CD14-positive monocyte (primary cell): ENCODE measurements at regions not wholly inside any gene's neighbourhood (a gene's known extent, or its start where the extent isn't known, plus 50 kb on each side); places are given as distances from the start of the nearest gene placed in this dataset.

ENCODE experiments used
- DNase-seq, 3 donors: peaks; one replicate each; pipeline ENCODE4 v3.0.0-alpha.2; 2011 to 2022
- H2AFZ ChIP-seq: 2 replicates; pipeline ENCODE4 v1.6.0; 2012; ENCODE audit warnings: mild to moderate bottlenecking, low read depth, low read length, inconsistent platforms; ENCODE audit not compliant: insufficient read depth, poor library complexity, severe bottlenecking
- H3K27ac ChIP-seq, 2 donors: 1 replicate in 1 of 2; 2 replicates in 1 of 2; pipeline ENCODE4 v1.5.1; 2012 to 2013; ENCODE audit warnings: low read length in 2 of 2, control low read depth in 1 of 2, inconsistent platforms in 1 of 2, low read depth in 1 of 2, mild to moderate bottlenecking in 1 of 2
- H3K27me3 ChIP-seq, 2 donors: one replicate each; pipeline versions ENCODE4 v1.6.0 to v1.6.1; 2011 to 2013; ENCODE audit warnings: low read length in 2 of 2; ENCODE audit not compliant: control insufficient read depth in 2 of 2, insufficient read depth in 2 of 2
- H3K36me3 ChIP-seq, 2 donors: replicated peaks in 1 of 2; 1 replicate in 1 of 2; 2 replicates in 1 of 2; pipeline versions ENCODE4 v1.5.1 to v1.6.1; 2012 to 2013; ENCODE audit warnings: low read length in 2 of 2, control low read depth in 1 of 2, inconsistent platforms in 1 of 2, mild to moderate bottlenecking in 1 of 2; ENCODE audit not compliant: insufficient read depth in 2 of 2, control insufficient read depth in 1 of 2
- H3K4me1 ChIP-seq, 2 donors: 1 replicate in 1 of 2; 2 replicates in 1 of 2; pipeline versions ENCODE4 v1.5.1 to v1.6.1; 2012 to 2013; ENCODE audit warnings: low read length in 2 of 2, control low read depth in 1 of 2, inconsistent platforms in 1 of 2, mild to moderate bottlenecking in 1 of 2, moderate library complexity in 1 of 2; ENCODE audit not compliant: insufficient read depth in 2 of 2, control insufficient read depth in 1 of 2
- H3K4me2 ChIP-seq: replicated peaks from 2 replicates; pipeline ENCODE3; 2012; ENCODE audit warnings: low read length, moderate library complexity, mild to moderate bottlenecking; ENCODE audit not compliant: poor library complexity, severe bottlenecking; ENCODE audit errors: extremely low read depth
- H3K4me3 ChIP-seq, 3 experiments: fragments of 200-600 bp in 1 of 3; sonication (generic) in 1 of 3; replicated peaks in 1 of 3; 1 replicate in 2 of 3; 2 replicates in 1 of 3; pipeline ENCODE4 v1.5.1; 2011 to 2013; ENCODE audit warnings: low read length in 3 of 3, mild to moderate bottlenecking in 3 of 3, control low read depth in 2 of 3, low read depth in 2 of 3, inconsistent platforms in 1 of 3, moderate library complexity in 1 of 3
- H3K79me2 ChIP-seq: 2 replicates; pipeline ENCODE4 v1.6.0; 2012; ENCODE audit warnings: mild to moderate bottlenecking, control low read depth, inconsistent platforms, low read length, moderate library complexity; ENCODE audit not compliant: insufficient read depth
- H3K9ac ChIP-seq: 2 replicates; pipeline ENCODE4 v1.6.0; 2017; ENCODE audit warnings: low read length, mild to moderate bottlenecking; ENCODE audit not compliant: insufficient read depth, poor library complexity, severe bottlenecking
- H3K9me3 ChIP-seq, 2 donors: replicated peaks in 1 of 2; 1 replicate in 1 of 2; 2 replicates in 1 of 2; pipeline versions ENCODE4 v1.5.1 to v1.6.1; 2012 to 2013; ENCODE audit warnings: low read length in 2 of 2, control low read depth in 1 of 2; ENCODE audit not compliant: control insufficient read depth in 1 of 2, insufficient read depth in 1 of 2
- H4K20me1 ChIP-seq: 2 replicates; pipeline ENCODE4 v1.6.0; 2012; ENCODE audit warnings: mild to moderate bottlenecking, low read length, control low read depth, moderate library complexity; ENCODE audit not compliant: insufficient read depth
- H3K27ac Mint-ChIP-seq, 7 donors: one replicate each; pipeline ENCODE4 v1.8.0; 2020; ENCODE audit warnings: mild to moderate bottlenecking in 7 of 7, mixed read lengths in 7 of 7, moderate library complexity in 6 of 7, inconsistent platforms in 2 of 7
- H3K27me3 Mint-ChIP-seq, 3 donors: one replicate each; pipeline ENCODE4 v1.8.0; 2021 to 2022; ENCODE audit warnings: low read depth in 3 of 3, mild to moderate bottlenecking in 3 of 3, mixed read lengths in 3 of 3, moderate library complexity in 3 of 3, inconsistent platforms in 1 of 3
- H3K36me3 Mint-ChIP-seq, 2 donors: one replicate each; pipeline ENCODE4 v1.8.0; 2020; ENCODE audit warnings: mixed read lengths in 2 of 2, inconsistent platforms in 1 of 2, mild to moderate bottlenecking in 1 of 2
- H3K4me1 Mint-ChIP-seq: one replicate; pipeline ENCODE4 v1.8.0; 2020; ENCODE audit warnings: mild to moderate bottlenecking, mixed read lengths
- H3K4me3 Mint-ChIP-seq, 2 donors: one replicate each; pipeline ENCODE4 v1.8.0; 2020; ENCODE audit warnings: mild to moderate bottlenecking in 2 of 2, mixed read lengths in 2 of 2, moderate library complexity in 1 of 2
- H3K9me3 Mint-ChIP-seq, 7 donors: one replicate each; pipeline ENCODE4 v1.8.0; 2020 to 2022; ENCODE audit warnings: mixed read lengths in 7 of 7, mild to moderate bottlenecking in 6 of 7, moderate library complexity in 6 of 7, inconsistent platforms in 2 of 7
- WGBS: methylation state at CpG from one replicate; pipeline ENCODE4 v1.1.5; 2013; ENCODE audit warnings: missing lambda C conversion rate; ENCODE audit not compliant: insufficient coverage; 5-methylcytosine and 5-hydroxymethylcytosine counted together
- intact Hi-C, 2 donors: fragments of 100-400 bp; cut with micrococcal nuclease; formaldehyde crosslinking; loops; one replicate each; pipeline versions ENCODE4 v1.15.0 to v1.15.1; 2023
- TF ChIP-seq, protein P1 (sequence below): fragments of 200-600 bp; IDR thresholded peaks from one replicate; pipeline ENCODE4 v1.8.0; 2022; ENCODE audit warnings: antibody characterized with exemption, mild to moderate bottlenecking

GRCh38 chr22:49084206-49084605, 743.5 kb downstream of the BRD1 start:
- H3K9me3 ChIP-seq = no peaks in the 10 kb centered on the region
- no peaks in the 10 kb centered on the region for H3K79me2 ChIP-seq
- H3K4me3 ChIP-seq = no peak overlapping the region
- H2AFZ ChIP-seq = no peak overlapping the region
- no peaks in the 10 kb centered on the region for H3K36me3 ChIP-seq
- no peaks in the 10 kb centered on the region for H3K4me1 Mint-ChIP-seq
- H3K27ac Mint-ChIP-seq = no peak overlapping the region
- peaks cover 1 to 7% (median 4%) of the 10 kb centered on the region in 3 donors for H3K27me3 Mint-ChIP-seq
- DNase-seq = no peak
- H3K9ac ChIP-seq = no peak overlapping the region
- no peak overlapping the region for H3K4me2 ChIP-seq
- H3K27ac ChIP-seq = no peak overlapping the region
- peaks cover 0 to 1% (median 0%) of the 10 kb centered on the region in 7 donors for H3K9me3 Mint-ChIP-seq
- H3K4me1 ChIP-seq = no peaks in the 10 kb centered on the region
- intact Hi-C loops = no loop called here
- WGBS = 79% methylated on average over 8 of the region's 8 CpGs
- H3K36me3 Mint-ChIP-seq = no peaks in the 10 kb centered on the region
- no peaks in the 10 kb centered on the region for H3K27me3 ChIP-seq
- H3K4me3 Mint-ChIP-seq = no peak overlapping the region
- H4K20me1 ChIP-seq = no peaks in the 10 kb centered on the region
- TF ChIP-seq, protein P1, sequence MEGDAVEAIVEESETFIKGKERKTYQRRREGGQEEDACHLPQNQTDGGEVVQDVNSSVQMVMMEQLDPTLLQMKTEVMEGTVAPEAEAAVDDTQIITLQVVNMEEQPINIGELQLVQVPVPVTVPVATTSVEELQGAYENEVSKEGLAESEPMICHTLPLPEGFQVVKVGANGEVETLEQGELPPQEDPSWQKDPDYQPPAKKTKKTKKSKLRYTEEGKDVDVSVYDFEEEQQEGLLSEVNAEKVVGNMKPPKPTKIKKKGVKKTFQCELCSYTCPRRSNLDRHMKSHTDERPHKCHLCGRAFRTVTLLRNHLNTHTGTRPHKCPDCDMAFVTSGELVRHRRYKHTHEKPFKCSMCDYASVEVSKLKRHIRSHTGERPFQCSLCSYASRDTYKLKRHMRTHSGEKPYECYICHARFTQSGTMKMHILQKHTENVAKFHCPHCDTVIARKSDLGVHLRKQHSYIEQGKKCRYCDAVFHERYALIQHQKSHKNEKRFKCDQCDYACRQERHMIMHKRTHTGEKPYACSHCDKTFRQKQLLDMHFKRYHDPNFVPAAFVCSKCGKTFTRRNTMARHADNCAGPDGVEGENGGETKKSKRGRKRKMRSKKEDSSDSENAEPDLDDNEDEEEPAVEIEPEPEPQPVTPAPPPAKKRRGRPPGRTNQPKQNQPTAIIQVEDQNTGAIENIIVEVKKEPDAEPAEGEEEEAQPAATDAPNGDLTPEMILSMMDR = no peak

DNA sequence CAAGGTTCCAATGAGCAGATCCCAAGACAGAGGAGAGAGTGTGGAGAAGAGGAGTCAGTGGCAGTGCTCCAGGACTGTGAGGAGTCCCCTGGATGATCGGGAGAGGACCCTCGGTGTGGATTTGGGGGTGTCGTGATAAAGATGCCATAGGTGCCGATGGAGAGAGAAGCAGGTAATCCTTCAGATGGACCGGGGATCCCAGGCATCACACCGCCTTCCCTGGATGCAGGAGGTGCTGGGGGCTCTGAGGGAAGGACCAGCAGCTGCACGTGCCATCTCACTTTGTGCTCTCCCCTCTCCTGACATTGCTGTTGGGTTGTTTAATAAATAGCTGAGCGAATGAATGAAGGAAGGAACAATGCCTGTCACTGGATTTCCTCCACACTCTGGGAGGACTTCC, 744.1 kb downstream of the BRD1 start:
- H3K4me3 ChIP-seq = no peak overlapping the region
- 60% methylated on average over 1 of the region's 8 CpGs for whole genome bisulfite sequencing
- H3K9me3 ChIP-seq = no peaks in the 10 kb centered on the region
- no peak overlapping the region for H3K9ac ChIP-seq
- TF ChIP-seq, protein P1 = no peak
- Mint-ChIP-seq H3K4me1 (no peaks in the 10 kb centered on the region), H3K9me3 (peaks cover 0 to 1% (median 0%) of the 10 kb centered on the region in 7 donors), H3K27me3 (peaks cover 1 to 7% (median 4%) of the 10 kb centered on the region in 3 donors), H3K36me3 (no peaks in the 10 kb centered on the region), H3K4me3 (no peak overlapping the region), H3K27ac (no peak overlapping the region)
- H4K20me1 ChIP-seq = no peaks in the 10 kb centered on the region
- no peak overlapping the region for H3K27ac ChIP-seq
- no peak for DNase-seq
- no peaks in the 10 kb centered on the region for H3K27me3 ChIP-seq
- no peaks in the 10 kb centered on the region for H3K4me1 ChIP-seq
- no peak overlapping the region for H3K4me2 ChIP-seq
- no peaks in the 10 kb centered on the region for H3K36me3 ChIP-seq
- H3K79me2 ChIP-seq = no peaks in the 10 kb centered on the region
- no peak overlapping the region for H2AFZ ChIP-seq
- intact Hi-C loops = no loop called here
